ENCODE measurements at regions not wholly inside any gene's neighbourhood (a gene's known extent, or its start where the extent isn't known, plus 50 kb on each side); places are given as distances from the start of the nearest gene placed in this dataset.

- no peak overlapping the region for H3K4me3 ChIP-seq (ENCODE audit: low read depth, low read length)
- TF ChIP-seq, protein P1, sequence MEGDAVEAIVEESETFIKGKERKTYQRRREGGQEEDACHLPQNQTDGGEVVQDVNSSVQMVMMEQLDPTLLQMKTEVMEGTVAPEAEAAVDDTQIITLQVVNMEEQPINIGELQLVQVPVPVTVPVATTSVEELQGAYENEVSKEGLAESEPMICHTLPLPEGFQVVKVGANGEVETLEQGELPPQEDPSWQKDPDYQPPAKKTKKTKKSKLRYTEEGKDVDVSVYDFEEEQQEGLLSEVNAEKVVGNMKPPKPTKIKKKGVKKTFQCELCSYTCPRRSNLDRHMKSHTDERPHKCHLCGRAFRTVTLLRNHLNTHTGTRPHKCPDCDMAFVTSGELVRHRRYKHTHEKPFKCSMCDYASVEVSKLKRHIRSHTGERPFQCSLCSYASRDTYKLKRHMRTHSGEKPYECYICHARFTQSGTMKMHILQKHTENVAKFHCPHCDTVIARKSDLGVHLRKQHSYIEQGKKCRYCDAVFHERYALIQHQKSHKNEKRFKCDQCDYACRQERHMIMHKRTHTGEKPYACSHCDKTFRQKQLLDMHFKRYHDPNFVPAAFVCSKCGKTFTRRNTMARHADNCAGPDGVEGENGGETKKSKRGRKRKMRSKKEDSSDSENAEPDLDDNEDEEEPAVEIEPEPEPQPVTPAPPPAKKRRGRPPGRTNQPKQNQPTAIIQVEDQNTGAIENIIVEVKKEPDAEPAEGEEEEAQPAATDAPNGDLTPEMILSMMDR (IDR thresholded peaks at IDR 0.05; ENCODE audit: control insufficient read depth, extremely low read depth, insufficient read depth), result no peak
These were observed 590.7 kb downstream of the ANXA1 start for GRCh38 chr9:73742412-73742811.

GRCh38 chr9:73743826-73744225 lies 592.2 kb downstream of the ANXA1 start:
- TF ChIP-seq, protein P1 (IDR thresholded peaks at IDR 0.05; ENCODE audit: control insufficient read depth, extremely low read depth, insufficient read depth), result no peak
- no peak for DNase-seq (ENCODE audit: low read depth)
- H3K4me3 ChIP-seq (ENCODE audit: low read depth, low read length), result no peak overlapping the region

More at GRCh38 chr9:73742412-73742811, 590.7 kb downstream of the ANXA1 start:
- DNase-seq (ENCODE audit: low read depth), result peak; percentile 97

- H3K4me3 ChIP-seq (ENCODE audit: low read depth, low read length), result no peak overlapping the region
- TF ChIP-seq, protein P1 (IDR thresholded peaks at IDR 0.05; ENCODE audit: control insufficient read depth, extremely low read depth, insufficient read depth), result no peak
- DNase-seq (ENCODE audit: low read depth), result no peak
These were observed 593.9 kb downstream of the ANXA1 start for GRCh38 chr9:73745598-73745997.

- no peak for DNase-seq (ENCODE audit: low read depth)
- no peak overlapping the region for H3K4me3 ChIP-seq (ENCODE audit: low read depth, low read length)
- TF ChIP-seq, protein P1 (IDR thresholded peaks at IDR 0.05; ENCODE audit: control insufficient read depth, extremely low read depth, insufficient read depth), result no peak
These were observed 601.5 kb downstream of the ANXA1 start for GRCh38 chr9:73753171-73753570.

- DNase-seq (ENCODE audit: low read depth), result no peak
- H3K4me3 ChIP-seq (ENCODE audit: low read depth, low read length), result no peak overlapping the region
- TF ChIP-seq, protein P1 (IDR thresholded peaks at IDR 0.05; ENCODE audit: control insufficient read depth, extremely low read depth, insufficient read depth), result no peak
These were observed 610.2 kb downstream of the ANXA1 start for GRCh38 chr9:73761905-73762304.

- H3K4me3 ChIP-seq (ENCODE audit: low read depth, low read length), result no peak overlapping the region
- no peak for DNase-seq (ENCODE audit: low read depth)
- TF ChIP-seq, protein P1 (IDR thresholded peaks at IDR 0.05; ENCODE audit: control insufficient read depth, extremely low read depth, insufficient read depth), result no peak
These were observed 622.2 kb downstream of the ANXA1 start for GRCh38 chr9:73773896-73774295.

DNA sequence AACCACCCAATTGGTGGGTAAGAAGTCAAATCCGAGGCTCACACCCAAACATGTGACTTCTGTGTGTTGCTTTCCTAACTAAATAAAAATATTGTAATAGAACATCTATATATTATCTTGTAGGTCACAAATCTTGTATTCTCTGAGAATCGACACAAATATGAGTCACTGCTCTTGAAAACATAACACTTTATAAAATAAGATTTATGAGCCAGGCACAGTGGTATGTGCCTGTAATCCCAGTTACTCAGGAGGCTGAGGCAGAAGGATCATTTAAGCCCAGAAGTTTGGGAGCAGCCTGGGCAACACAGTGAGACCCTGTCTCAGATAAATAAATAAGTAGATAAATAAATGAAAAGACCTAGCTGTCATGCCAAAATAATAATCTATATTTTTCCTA lies 624.1 kb downstream of the ANXA1 start:
- TF ChIP-seq, protein P1 (IDR thresholded peaks at IDR 0.05; ENCODE audit: control insufficient read depth, extremely low read depth, insufficient read depth), result no peak
- H3K4me3 ChIP-seq (ENCODE audit: low read depth, low read length), result no peak overlapping the region
- no peak for DNase-seq (ENCODE audit: low read depth)

Measured in LNCaP clone FGC (cell line).